ENCODE measurements at regions not wholly inside any gene's neighbourhood (a gene's known extent, or its start where the extent isn't known, plus 50 kb on each side); places are given as distances from the start of the nearest gene placed in this dataset.

- H3F3A ChIP-seq (replicated peaks; ENCODE audit: insufficient read depth): no peaks in the 10 kb centered on the region
- no peak overlapping the region for H3K4me3 ChIP-seq (ENCODE audit: low read depth in 2 of 2, low read length in 1 of 2)
- H3K9ac ChIP-seq: no peak overlapping the region
- H3K27ac ChIP-seq (ENCODE audit: low read depth in 2 of 2, low read length in 1 of 2): no peak overlapping the region
- no peaks in the 10 kb centered on the region for H3K36me3 ChIP-seq (replicated peaks in 1 of 2; ENCODE audit: control insufficient read depth in 1 of 2, insufficient read depth in 2 of 2, low read length in 1 of 2)
- H4K20me1 ChIP-seq (ENCODE audit: insufficient read depth): no peaks in the 10 kb centered on the region
- H3K79me2 ChIP-seq (ENCODE audit: insufficient read depth): no peaks in the 10 kb centered on the region
- no peak for DNase-seq
- POLR2A ChIA-PET: no interaction called here
- TF ChIP-seq FOXJ3 (CRISPR knock-in tag; IDR thresholded peaks at IDR 0.05) (no peak), GABPA (IDR thresholded peaks at IDR 0.05; ENCODE audit: low read depth) (no peak), POLR2AphosphoS5 (IDR thresholded peaks at IDR 0.05; ENCODE audit: low read depth, low read length) (no peak), SIN3A (IDR thresholded peaks at IDR 0.05; ENCODE audit: borderline replicate concordance, low read depth, low read length) (no peak), TCF12 (IDR thresholded peaks at IDR 0.05) (no peak), NRF1 (IDR thresholded peaks at IDR 0.05; ENCODE audit: low read depth, low read length) (no peak), YY1 (IDR thresholded peaks at IDR 0.05; ENCODE audit: low read depth) (no peak)
- H3K4me1 ChIP-seq (ENCODE audit: control insufficient read depth in 1 of 2, insufficient read depth in 2 of 2, low read depth in 1 of 2, low read length in 1 of 2): no peaks in the 10 kb centered on the region
- no peaks in the 10 kb centered on the region for H3K27me3 ChIP-seq (ENCODE audit: insufficient read depth)
- H2AFZ ChIP-seq (ENCODE audit: low read depth): no peak overlapping the region
- 22% methylated on average over 2 of the region's 2 CpGs for WGBS (ENCODE audit: low lambda C conversion rate)
- H3K4me2 ChIP-seq: no peak overlapping the region
- no peaks in the 10 kb centered on the region for H3K9me2 ChIP-seq
- H3K9me3 ChIP-seq: no peaks in the 10 kb centered on the region
- CTCF ChIA-PET: interaction anchor here (2.4 kb wide), 1 partner anchor 29 kb away, joined by 8 read pairs; no protein-coding TSS in a partner anchor
These were observed 640.0 kb downstream of the IPMK start for GRCh38 chr10:57627642-57628178.

- 0 out of 2 replicates have a peak, but pooled peaks cover 2% of the 10 kb centered on the region for H3K9me2 ChIP-seq
- no peak overlapping the region for H3K9ac ChIP-seq
- no peaks in the 10 kb centered on the region for H3K36me3 ChIP-seq (replicated peaks in 1 of 2; ENCODE audit: control insufficient read depth in 1 of 2, insufficient read depth in 2 of 2, low read length in 1 of 2)
- TF ChIP-seq TCF12 (IDR thresholded peaks at IDR 0.05) (no peak), ELF1 (IDR thresholded peaks at IDR 0.05) (no peak), FOXJ3 (CRISPR knock-in tag; IDR thresholded peaks at IDR 0.05) (no peak), SMC3 (IDR thresholded peaks at IDR 0.05; ENCODE audit: low read depth, low read length) (no peak), EP300 (IDR thresholded peaks at IDR 0.05; ENCODE audit: borderline replicate concordance in 1 of 2, low read depth in 1 of 2, low read length in 1 of 2) (no peak), MEF2A (IDR thresholded peaks at IDR 0.05; ENCODE audit: borderline replicate concordance, low read depth) (no peak), CTCF (IDR thresholded peaks at IDR 0.05) (no peak), MAX (IDR thresholded peaks at IDR 0.05; ENCODE audit: low read depth) (no peak), TEAD4 (IDR thresholded peaks at IDR 0.05; ENCODE audit: borderline replicate concordance, insufficient read depth) (no peak), USF2 (IDR thresholded peaks at IDR 0.05; ENCODE audit: borderline replicate concordance, low read depth, low read length) (no peak), MXI1 (IDR thresholded peaks at IDR 0.05; ENCODE audit: low read depth, low read length) (no peak), RCOR1 (IDR thresholded peaks at IDR 0.05; ENCODE audit: low read length) (no peak), FOXM1 (IDR thresholded peaks at IDR 0.05; ENCODE audit: low read depth) (no peak), NRF1 (IDR thresholded peaks at IDR 0.05; ENCODE audit: low read depth, low read length) (no peak)
- H3K79me2 ChIP-seq (ENCODE audit: insufficient read depth): no peaks in the 10 kb centered on the region
- H3K9me3 ChIP-seq: no peaks in the 10 kb centered on the region
- no peak for DNase-seq
- H3K4me3 ChIP-seq (ENCODE audit: low read depth in 2 of 2, low read length in 1 of 2): no peak overlapping the region
- H4K20me1 ChIP-seq (ENCODE audit: insufficient read depth): no peaks in the 10 kb centered on the region
- H3K27me3 ChIP-seq (ENCODE audit: insufficient read depth): no peaks in the 10 kb centered on the region
- H3K4me2 ChIP-seq: no peak overlapping the region
- H3F3A ChIP-seq (replicated peaks; ENCODE audit: insufficient read depth): no peaks in the 10 kb centered on the region
- CTCF ChIA-PET: interaction anchor here (2.4 kb wide), 1 partner anchor 32 kb away, joined by 8 read pairs; no protein-coding TSS in a partner anchor
- WGBS (ENCODE audit: low lambda C conversion rate): 50% methylated on average over 5 of the region's 5 CpGs
- H3K27ac ChIP-seq (ENCODE audit: low read depth in 2 of 2, low read length in 1 of 2): no peak overlapping the region
- no peak overlapping the region for H2AFZ ChIP-seq (ENCODE audit: low read depth)
- H3K4me1 ChIP-seq (ENCODE audit: control insufficient read depth in 1 of 2, insufficient read depth in 2 of 2, low read depth in 1 of 2, low read length in 1 of 2): no peaks in the 10 kb centered on the region
- POLR2A ChIA-PET: no interaction called here
These were observed 642.7 kb downstream of the IPMK start for GRCh38 chr10:57624856-57625592.
